ENCODE measurements at regions not wholly inside any gene's neighbourhood (a gene's known extent, or its start where the extent isn't known, plus 50 kb on each side); places are given as distances from the start of the nearest gene placed in this dataset.

DNA sequence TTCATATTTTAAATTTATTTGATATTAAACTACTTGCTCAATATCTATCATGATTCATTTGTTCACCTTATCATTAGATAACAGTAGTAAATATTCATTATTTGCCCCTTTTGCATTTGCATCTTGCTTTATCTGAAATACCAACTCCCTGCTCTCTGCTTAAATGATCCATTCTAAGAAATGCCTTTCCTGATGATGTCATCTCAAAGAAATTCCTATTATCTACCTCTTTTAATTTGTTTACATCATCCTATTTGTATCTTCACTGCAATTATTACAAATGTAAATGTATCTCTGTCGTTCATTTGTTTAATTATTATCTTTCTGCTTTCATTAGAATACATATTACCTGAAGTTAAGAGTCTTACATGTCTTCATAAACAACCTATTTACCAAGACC lies 549.9 kb downstream of the CBLN2 start:
- Histone ChIP-seq H3K4me1 (ENCODE audit: control insufficient read depth, insufficient read depth, low read length) (peaks cover 4% of the 10 kb centered on the region; the same call in 1 of the 2 replicates), H3K27ac (ENCODE audit: low read depth, low read length) (no peak overlapping the region), H3K9me3 (ENCODE audit: control insufficient read depth, insufficient read depth, low read length) (no peaks in the 10 kb centered on the region), H3K27me3 (ENCODE audit: control insufficient read depth, insufficient read depth, low read length) (no peaks in the 10 kb centered on the region), H3K36me3 (ENCODE audit: control insufficient read depth, insufficient read depth, low read length) (no peaks in the 10 kb centered on the region), H3K4me3 (ENCODE audit: low read depth, low read length) (no peak overlapping the region), H3K9ac (ENCODE audit: low read depth, low read length) (no peak overlapping the region)

DNA sequence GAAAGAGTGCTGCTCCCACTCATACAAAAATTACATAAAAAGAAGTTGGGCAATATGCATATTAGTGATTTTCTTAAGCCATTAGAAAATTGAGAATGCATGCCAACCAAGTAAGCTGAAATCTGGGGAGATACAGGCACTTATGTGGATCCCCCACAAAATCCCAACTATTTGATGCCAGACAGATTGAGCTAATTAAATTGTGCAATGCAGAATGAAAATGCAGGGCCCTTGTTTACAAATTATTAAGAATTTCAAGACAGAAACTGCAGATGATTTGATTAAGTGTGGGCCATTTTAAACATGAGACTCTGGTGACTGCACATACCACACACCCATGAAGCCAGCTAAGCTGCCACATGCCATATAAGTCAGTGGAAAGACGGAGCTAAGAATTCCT lies 554.5 kb downstream of the CBLN2 start:
- Histone ChIP-seq H3K9ac (ENCODE audit: low read depth, low read length) (no peak overlapping the region), H3K27ac (ENCODE audit: low read depth, low read length) (no peak overlapping the region), H3K4me1 (ENCODE audit: control insufficient read depth, insufficient read depth, low read length) (peaks cover 2% of the 10 kb centered on the region; the same call in 1 of the 2 replicates), H3K36me3 (ENCODE audit: control insufficient read depth, insufficient read depth, low read length) (no peaks in the 10 kb centered on the region), H3K4me3 (ENCODE audit: low read depth, low read length) (no peak overlapping the region), H3K27me3 (ENCODE audit: control insufficient read depth, insufficient read depth, low read length) (no peaks in the 10 kb centered on the region), H3K9me3 (ENCODE audit: control insufficient read depth, insufficient read depth, low read length) (0 out of 2 replicates have a peak, but pooled peaks cover 3% of the 10 kb centered on the region)

DNA sequence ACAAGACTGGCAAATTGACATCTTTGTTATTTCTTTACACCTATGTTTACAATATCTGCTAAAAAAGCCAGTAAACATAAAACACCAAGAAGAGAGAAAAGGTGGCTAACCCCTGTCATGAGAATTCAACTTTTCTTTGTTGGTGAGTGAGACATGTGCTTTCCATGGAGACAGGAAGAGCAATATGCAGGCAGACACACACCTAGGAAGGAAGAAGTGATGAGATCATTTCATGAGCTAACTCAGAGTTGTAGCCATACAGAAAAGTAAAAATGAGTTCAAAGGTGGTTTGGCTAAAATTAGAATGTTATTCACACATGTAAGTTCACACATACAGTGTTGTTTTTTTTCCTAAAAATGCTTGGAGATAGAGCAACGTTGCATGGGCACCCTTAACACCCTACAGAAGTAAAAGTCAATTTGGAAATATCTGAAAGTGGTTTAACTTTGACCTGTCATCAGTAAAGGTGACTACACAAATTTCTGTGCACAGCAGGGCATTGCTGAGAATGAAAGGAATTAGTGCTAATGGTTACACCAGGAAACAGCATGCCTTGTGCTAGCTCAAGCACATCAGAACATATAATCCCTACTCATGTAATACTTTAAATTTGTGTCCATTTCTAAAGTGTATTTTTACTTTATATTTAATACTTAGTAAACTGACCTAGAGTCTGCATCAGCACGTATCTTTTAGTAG lies 557.6 kb downstream of the CBLN2 start:
- no peak overlapping the region for H3K9ac ChIP-seq (ENCODE audit: low read depth, low read length)
- H3K4me3 ChIP-seq (ENCODE audit: low read depth, low read length) = no peak overlapping the region
- H3K4me1 ChIP-seq (ENCODE audit: control insufficient read depth, insufficient read depth, low read length) = no peaks in the 10 kb centered on the region; the same call in 1 of the 2 replicates
- H3K36me3 ChIP-seq (ENCODE audit: control insufficient read depth, insufficient read depth, low read length) = no peaks in the 10 kb centered on the region
- H3K27me3 ChIP-seq (ENCODE audit: control insufficient read depth, insufficient read depth, low read length) = no peaks in the 10 kb centered on the region
- H3K27ac ChIP-seq (ENCODE audit: low read depth, low read length) = no peak overlapping the region
- 0 out of 2 replicates have a peak, but pooled peaks cover 3% of the 10 kb centered on the region for H3K9me3 ChIP-seq (ENCODE audit: control insufficient read depth, insufficient read depth, low read length)

DNA sequence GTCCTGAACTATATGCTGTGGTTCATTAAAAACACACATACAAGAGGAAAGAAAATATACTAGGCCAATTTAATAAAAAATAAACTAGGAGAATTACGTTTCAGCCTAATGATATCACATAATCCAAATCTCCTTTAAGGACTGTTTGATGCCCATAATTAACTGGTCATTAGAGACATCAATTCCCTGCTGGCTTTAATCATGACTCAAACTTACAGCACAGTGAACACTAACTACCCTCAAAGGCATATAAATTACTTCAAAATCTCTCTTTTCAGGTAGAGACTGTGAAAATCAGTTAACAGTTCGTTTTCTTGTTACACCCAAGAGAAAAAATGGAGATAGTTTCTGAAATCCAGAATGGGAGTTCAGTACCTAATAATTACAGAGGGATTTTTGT lies 567.4 kb downstream of the CBLN2 start:
- Histone ChIP-seq H3K4me1 (ENCODE audit: control insufficient read depth, insufficient read depth, low read length) (no peaks in the 10 kb centered on the region), H3K36me3 (ENCODE audit: control insufficient read depth, insufficient read depth, low read length) (no peaks in the 10 kb centered on the region), H3K27me3 (ENCODE audit: control insufficient read depth, insufficient read depth, low read length) (no peaks in the 10 kb centered on the region), H3K27ac (ENCODE audit: low read depth, low read length) (no peak overlapping the region), H3K9me3 (ENCODE audit: control insufficient read depth, insufficient read depth, low read length) (no peaks in the 10 kb centered on the region), H3K9ac (ENCODE audit: low read depth, low read length) (no peak overlapping the region), H3K4me3 (ENCODE audit: low read depth, low read length) (no peak overlapping the region)

DNA sequence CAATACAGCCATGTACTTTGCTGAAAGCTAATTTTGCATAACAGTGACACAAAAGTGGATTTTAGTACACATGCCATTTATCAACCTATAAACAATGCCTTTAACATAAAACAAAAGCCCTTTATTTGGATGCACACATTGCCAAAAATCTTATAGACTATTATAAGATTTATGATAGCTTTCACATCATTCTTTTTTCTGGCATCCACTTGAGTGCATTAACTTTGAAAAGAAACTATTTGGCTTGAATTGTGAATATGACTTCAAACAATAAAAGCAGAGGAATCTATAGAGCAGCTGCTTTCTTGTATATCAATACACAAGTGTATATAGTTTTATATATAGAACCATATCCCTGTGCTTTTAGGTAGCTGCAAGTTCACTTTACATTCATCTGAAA lies 577.4 kb downstream of the CBLN2 start:
- Histone ChIP-seq H3K36me3 (ENCODE audit: control insufficient read depth, insufficient read depth, low read length) (no peaks in the 10 kb centered on the region), H3K9me3 (ENCODE audit: control insufficient read depth, insufficient read depth, low read length) (peaks cover 29% of the 10 kb centered on the region), H3K27me3 (ENCODE audit: control insufficient read depth, insufficient read depth, low read length) (no peaks in the 10 kb centered on the region), H3K4me1 (ENCODE audit: control insufficient read depth, insufficient read depth, low read length) (no peaks in the 10 kb centered on the region), H3K27ac (ENCODE audit: low read depth, low read length) (no peak overlapping the region), H3K4me3 (ENCODE audit: low read depth, low read length) (no peak overlapping the region), H3K9ac (ENCODE audit: low read depth, low read length) (no peak overlapping the region)

DNA sequence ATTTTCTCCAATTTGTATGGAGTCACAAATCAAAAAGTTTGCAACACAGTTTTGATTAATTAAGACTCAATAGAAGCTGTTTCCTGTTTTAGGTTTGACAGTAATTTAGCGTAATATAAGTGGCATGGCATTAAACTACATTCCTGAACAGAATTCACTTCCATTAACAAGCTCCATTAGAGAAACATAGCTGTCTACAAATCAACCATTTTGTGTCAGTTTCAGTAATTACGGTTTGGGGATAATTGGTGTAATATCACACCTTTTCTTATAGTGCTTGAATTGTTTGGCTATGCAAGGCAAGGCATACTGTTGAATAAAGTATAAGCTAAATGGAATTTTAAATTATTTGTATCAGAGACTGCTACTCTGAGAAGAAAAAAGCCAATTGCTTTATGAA lies 585.5 kb downstream of the CBLN2 start:
- H3K9ac ChIP-seq (ENCODE audit: low read depth, low read length) = no peak overlapping the region
- no peaks in the 10 kb centered on the region for H3K36me3 ChIP-seq (ENCODE audit: control insufficient read depth, insufficient read depth, low read length)
- H3K9me3 ChIP-seq (ENCODE audit: control insufficient read depth, insufficient read depth, low read length) = 0 out of 2 replicates have a peak, but pooled peaks cover 4% of the 10 kb centered on the region
- no peaks in the 10 kb centered on the region for H3K27me3 ChIP-seq (ENCODE audit: control insufficient read depth, insufficient read depth, low read length)
- H3K27ac ChIP-seq (ENCODE audit: low read depth, low read length) = no peak overlapping the region
- H3K4me1 ChIP-seq (ENCODE audit: control insufficient read depth, insufficient read depth, low read length) = no peaks in the 10 kb centered on the region
- H3K4me3 ChIP-seq (ENCODE audit: low read depth, low read length) = no peak overlapping the region

DNA sequence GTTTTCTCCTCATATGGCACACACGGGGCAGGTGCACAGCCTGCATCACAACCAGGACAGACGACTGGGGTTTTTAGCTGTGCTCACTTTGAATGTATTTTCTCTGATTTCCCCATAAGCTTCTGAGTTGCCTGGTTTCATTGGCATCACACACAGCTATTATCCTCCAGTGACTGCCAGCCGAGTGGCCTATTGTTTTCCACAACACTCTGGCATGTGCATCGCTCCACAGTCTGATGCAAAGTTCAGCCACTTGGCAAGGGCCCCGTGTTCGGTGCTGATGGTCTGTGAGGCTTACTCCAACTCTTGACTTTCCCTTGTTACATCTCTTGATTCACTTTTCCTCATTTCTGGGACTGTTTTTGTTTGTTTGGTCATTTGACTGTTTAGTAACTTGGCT lies 593.1 kb downstream of the CBLN2 start:
- no peak overlapping the region for H3K9ac ChIP-seq (ENCODE audit: low read depth, low read length)
- H3K9me3 ChIP-seq (ENCODE audit: control insufficient read depth, insufficient read depth, low read length) = no peaks in the 10 kb centered on the region
- H3K4me3 ChIP-seq (ENCODE audit: low read depth, low read length) = no peak overlapping the region
- no peaks in the 10 kb centered on the region for H3K27me3 ChIP-seq (ENCODE audit: control insufficient read depth, insufficient read depth, low read length)
- no peak overlapping the region for H3K27ac ChIP-seq (ENCODE audit: low read depth, low read length)
- no peaks in the 10 kb centered on the region for H3K36me3 ChIP-seq (ENCODE audit: control insufficient read depth, insufficient read depth, low read length)
- H3K4me1 ChIP-seq (ENCODE audit: control insufficient read depth, insufficient read depth, low read length) = no peaks in the 10 kb centered on the region

DNA sequence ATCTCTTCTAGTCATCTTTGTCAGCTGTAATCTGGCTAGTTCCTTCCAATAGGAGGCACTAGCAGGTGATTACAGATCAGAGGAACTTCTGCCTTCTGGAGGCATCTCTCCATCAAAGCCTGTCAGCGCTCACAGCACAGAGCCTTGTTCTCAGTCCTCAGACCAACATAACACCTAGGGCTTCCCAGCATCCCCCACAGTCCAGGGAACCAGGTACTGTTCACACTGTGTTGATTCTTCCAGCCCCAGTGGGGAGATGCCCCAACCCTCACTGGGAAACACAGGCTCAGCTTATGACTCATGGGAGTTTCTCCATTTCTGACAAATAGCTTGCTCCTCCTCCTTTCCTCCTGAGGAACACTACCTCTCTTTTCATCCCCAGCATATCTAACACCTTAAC lies 601.7 kb downstream of the CBLN2 start:
- Histone ChIP-seq H3K27me3 (ENCODE audit: control insufficient read depth, insufficient read depth, low read length) (no peaks in the 10 kb centered on the region), H3K9ac (ENCODE audit: low read depth, low read length) (no peak overlapping the region), H3K27ac (ENCODE audit: low read depth, low read length) (no peak overlapping the region), H3K4me1 (ENCODE audit: control insufficient read depth, insufficient read depth, low read length) (no peaks in the 10 kb centered on the region), H3K36me3 (ENCODE audit: control insufficient read depth, insufficient read depth, low read length) (no peaks in the 10 kb centered on the region), H3K9me3 (ENCODE audit: control insufficient read depth, insufficient read depth, low read length) (no peaks in the 10 kb centered on the region), H3K4me3 (ENCODE audit: low read depth, low read length) (no peak overlapping the region)

DNA sequence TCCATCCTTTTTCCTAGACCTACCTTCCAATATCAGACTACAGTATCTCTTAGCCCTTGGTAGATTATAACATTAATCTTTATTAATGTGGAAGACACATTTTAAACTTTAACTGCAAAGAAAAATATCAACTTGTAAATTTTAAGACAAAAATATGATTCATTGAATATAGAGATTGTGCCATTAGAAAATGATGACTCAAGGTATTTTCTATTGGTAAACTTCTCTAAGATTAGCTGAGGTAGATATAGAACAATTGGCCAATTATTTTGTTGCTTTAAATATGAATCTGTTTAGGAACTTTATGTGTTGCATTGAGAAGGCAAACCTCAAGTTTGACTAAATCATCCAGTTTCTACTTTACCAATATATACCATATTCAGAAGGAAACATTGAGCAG lies 604.7 kb downstream of the CBLN2 start:
- Histone ChIP-seq H3K4me3 (ENCODE audit: low read depth, low read length) (no peak overlapping the region), H3K27me3 (ENCODE audit: control insufficient read depth, insufficient read depth, low read length) (no peaks in the 10 kb centered on the region), H3K36me3 (ENCODE audit: control insufficient read depth, insufficient read depth, low read length) (no peaks in the 10 kb centered on the region), H3K9me3 (ENCODE audit: control insufficient read depth, insufficient read depth, low read length) (no peaks in the 10 kb centered on the region), H3K27ac (ENCODE audit: low read depth, low read length) (no peak overlapping the region), H3K4me1 (ENCODE audit: control insufficient read depth, insufficient read depth, low read length) (no peaks in the 10 kb centered on the region), H3K9ac (ENCODE audit: low read depth, low read length) (no peak overlapping the region)

DNA sequence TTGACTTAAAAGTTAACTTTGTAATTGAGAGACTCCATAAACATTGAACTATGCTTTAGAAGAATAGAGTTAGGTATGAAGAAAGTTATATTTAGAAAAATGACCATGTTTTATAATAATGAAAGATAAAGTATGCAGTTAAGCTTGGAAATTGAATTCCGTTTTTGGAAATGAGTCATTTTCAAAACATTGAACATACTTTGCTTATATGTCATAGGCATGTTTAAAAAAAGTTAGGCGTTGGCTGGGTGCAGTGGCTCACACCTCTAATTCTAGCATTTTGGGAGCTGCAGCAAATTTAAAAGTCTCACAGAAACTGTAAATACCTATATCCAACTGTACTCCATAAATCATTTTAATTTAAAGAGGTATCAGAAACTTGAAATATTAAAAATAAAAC lies 607.4 kb downstream of the CBLN2 start:
- Histone ChIP-seq H3K27ac (ENCODE audit: low read depth, low read length) (no peak overlapping the region), H3K9ac (ENCODE audit: low read depth, low read length) (no peak overlapping the region), H3K27me3 (ENCODE audit: control insufficient read depth, insufficient read depth, low read length) (no peaks in the 10 kb centered on the region), H3K4me3 (ENCODE audit: low read depth, low read length) (no peak overlapping the region), H3K9me3 (ENCODE audit: control insufficient read depth, insufficient read depth, low read length) (no peaks in the 10 kb centered on the region), H3K4me1 (ENCODE audit: control insufficient read depth, insufficient read depth, low read length) (no peaks in the 10 kb centered on the region), H3K36me3 (ENCODE audit: control insufficient read depth, insufficient read depth, low read length) (no peaks in the 10 kb centered on the region)

DNA sequence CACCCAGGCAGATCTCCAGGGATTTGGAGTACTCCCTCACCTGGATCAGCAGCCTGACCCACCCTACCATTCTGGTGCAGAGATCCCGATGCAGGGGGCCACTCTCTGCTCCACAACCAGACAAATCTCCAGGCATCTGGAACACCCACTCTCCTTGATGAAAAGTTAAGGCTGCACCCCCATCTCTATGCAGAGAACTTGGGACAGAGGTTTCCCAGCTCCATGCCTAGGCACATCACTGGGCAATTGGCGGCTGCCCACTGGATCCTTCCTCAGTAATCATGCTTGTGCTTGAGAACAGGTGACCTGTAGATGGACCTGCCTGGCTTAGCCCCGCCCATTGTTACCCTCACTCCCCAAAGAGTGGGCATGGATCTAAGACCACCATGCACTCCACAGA lies 624.9 kb downstream of the CBLN2 start:
- Histone ChIP-seq H3K27ac (ENCODE audit: low read depth, low read length) (no peak overlapping the region), H3K27me3 (ENCODE audit: control insufficient read depth, insufficient read depth, low read length) (no peaks in the 10 kb centered on the region), H3K4me1 (ENCODE audit: control insufficient read depth, insufficient read depth, low read length) (no peaks in the 10 kb centered on the region), H3K9ac (ENCODE audit: low read depth, low read length) (no peak overlapping the region), H3K4me3 (ENCODE audit: low read depth, low read length) (no peak overlapping the region), H3K36me3 (ENCODE audit: control insufficient read depth, insufficient read depth, low read length) (no peaks in the 10 kb centered on the region), H3K9me3 (ENCODE audit: control insufficient read depth, insufficient read depth, low read length) (no peaks in the 10 kb centered on the region)
